H9 (cell line): ENCODE measurements at regions not wholly inside any gene's neighbourhood (a gene's known extent, or its start where the extent isn't known, plus 50 kb on each side); places are given as distances from the start of the nearest gene placed in this dataset.

Experiments
- DNase-seq: peaks from one replicate; pipeline ENCODE4 v3.0.0-alpha.2; 2017
- H2AFZ ChIP-seq: one replicate; pipeline ENCODE4 v1.6.1; 2013; ENCODE audit warnings: mild to moderate bottlenecking, low read length, control low read depth, moderate library complexity
- H2AK5ac ChIP-seq: 2 replicates; pipeline ENCODE4 v1.6.1; 2013; ENCODE audit warnings: low read length, control low read depth, mixed read lengths; ENCODE audit not compliant: insufficient read length
- H2BK120ac ChIP-seq: one replicate; pipeline ENCODE4 v1.6.1; 2013; ENCODE audit warnings: low read depth, mild to moderate bottlenecking, low read length, control low read depth, inconsistent platforms; ENCODE audit not compliant: poor library complexity, severe bottlenecking
- H2BK12ac ChIP-seq: 2 replicates; pipeline ENCODE4 v1.6.1; 2013; ENCODE audit warnings: low read length, control low read depth, mixed read lengths, low read depth; ENCODE audit not compliant: insufficient read length
- H2BK15ac ChIP-seq: 2 replicates; pipeline ENCODE4 v1.6.1; 2013; ENCODE audit warnings: low read depth, low read length, control low read depth
- H2BK20ac ChIP-seq: one replicate; pipeline ENCODE4 v1.6.1; 2013; ENCODE audit warnings: low read depth, mild to moderate bottlenecking, low read length, control low read depth, inconsistent platforms; ENCODE audit not compliant: poor library complexity, severe bottlenecking
- H2BK5ac ChIP-seq: 2 replicates; pipeline ENCODE4 v1.6.1; 2013; ENCODE audit warnings: low read length, control low read depth, mixed read lengths; ENCODE audit not compliant: insufficient read length
- H3K14ac ChIP-seq: 2 replicates; pipeline ENCODE4 v1.6.1; 2013; ENCODE audit warnings: low read length, control low read depth; ENCODE audit not compliant: insufficient read depth
- H3K18ac ChIP-seq: 2 replicates; pipeline ENCODE4 v1.6.1; 2013; ENCODE audit warnings: low read depth, mild to moderate bottlenecking, mixed read lengths, low read length, control low read depth; ENCODE audit not compliant: insufficient read length
- H3K23ac ChIP-seq: 2 replicates; pipeline ENCODE4 v1.6.1; 2013; ENCODE audit warnings: low read length, control low read depth, mixed read lengths, low read depth; ENCODE audit not compliant: insufficient read length
- H3K23me2 ChIP-seq: 2 replicates; pipeline ENCODE4 v1.6.1; 2013; ENCODE audit warnings: low read depth, mild to moderate bottlenecking, mixed read lengths, low read length, control low read depth; ENCODE audit not compliant: insufficient read length, poor library complexity, severe bottlenecking
- H3K27ac ChIP-seq: 2 replicates; pipeline ENCODE4 v1.5.1; 2013; ENCODE audit warnings: low read length, control low read depth, mixed read lengths, low read depth; ENCODE audit not compliant: insufficient read length
- H3K27me3 ChIP-seq: 2 replicates; pipeline ENCODE4 v1.6.1; 2013; ENCODE audit warnings: low read length, control low read depth, inconsistent platforms; ENCODE audit not compliant: insufficient read depth
- H3K4ac ChIP-seq: 2 replicates; pipeline ENCODE4 v1.6.1; 2013; ENCODE audit warnings: low read depth, mild to moderate bottlenecking, control low read depth, inconsistent platforms, low read length, moderate library complexity
- H3K4me1 ChIP-seq: 2 replicates; pipeline ENCODE4 v1.6.1; 2013; ENCODE audit warnings: low read length, control low read depth, inconsistent platforms; ENCODE audit not compliant: insufficient read depth
- H3K4me2 ChIP-seq: 2 replicates; pipeline ENCODE4 v1.6.1; 2013; ENCODE audit warnings: low read length, control low read depth, mixed read lengths; ENCODE audit not compliant: insufficient read length, insufficient read depth
- H3K56ac ChIP-seq: 2 replicates; pipeline ENCODE4 v1.6.1; 2013; ENCODE audit warnings: low read depth, mild to moderate bottlenecking, mixed read lengths, low read length, control low read depth; ENCODE audit not compliant: insufficient read length
- H3K79me1 ChIP-seq: 2 replicates; pipeline ENCODE4 v1.6.1; 2013; ENCODE audit warnings: low read depth, mild to moderate bottlenecking, moderate library complexity, low read length, control low read depth, inconsistent platforms; ENCODE audit not compliant: insufficient read depth, poor library complexity, severe bottlenecking
- H3K79me2 ChIP-seq: 2 replicates; pipeline ENCODE4 v1.6.1; 2013; ENCODE audit warnings: low read length, control low read depth, inconsistent platforms; ENCODE audit not compliant: insufficient read depth
- H3K9ac ChIP-seq: 2 replicates; pipeline ENCODE4 v1.6.1; 2013; ENCODE audit warnings: low read length, control low read depth, mixed read lengths; ENCODE audit not compliant: insufficient read length; ENCODE audit errors: extremely low read depth
- H3K9me3 ChIP-seq: one replicate; pipeline ENCODE4 v1.6.1; 2013; ENCODE audit warnings: low read depth, low read length, inconsistent platforms; ENCODE audit not compliant: control insufficient read depth
- H3T11ph ChIP-seq: one replicate; pipeline ENCODE4 v1.6.1; 2013; ENCODE audit warnings: mild to moderate bottlenecking, low read length, control low read depth, inconsistent platforms
- H4K20me1 ChIP-seq: one replicate; pipeline ENCODE4 v1.6.1; 2013; ENCODE audit not compliant: control insufficient read depth, insufficient read length, insufficient read depth
- H4K5ac ChIP-seq: 2 replicates; pipeline ENCODE4 v1.6.1; 2013; ENCODE audit warnings: low read depth, mild to moderate bottlenecking, mixed read lengths, low read length, control low read depth; ENCODE audit not compliant: insufficient read length
- H4K8ac ChIP-seq: replicated peaks from 2 replicates; pipeline ENCODE4 v1.6.1; 2013; ENCODE audit warnings: low read length, control low read depth, mixed read lengths, low read depth; ENCODE audit not compliant: insufficient read length
- H4K91ac ChIP-seq: 2 replicates; pipeline ENCODE4 v1.6.1; 2013; ENCODE audit warnings: low read depth, mild to moderate bottlenecking, moderate library complexity, mixed read lengths, low read length, control low read depth; ENCODE audit not compliant: insufficient read length
- H3K27ac Mint-ChIP-seq, 3 experiments: 2 replicates in 2 of 3; 3 replicates in 1 of 3; pipeline ENCODE4 v1.8.0; 2020 to 2021; ENCODE audit warnings: mixed read lengths in 3 of 3, mild to moderate bottlenecking in 1 of 3, moderate library complexity in 1 of 3
- H3K27me3 Mint-ChIP-seq: 2 replicates; pipeline ENCODE4 v1.8.0; 2021; ENCODE audit warnings: low read depth, mild to moderate bottlenecking, moderate library complexity, mixed read lengths
- H3K36me3 Mint-ChIP-seq, 3 experiments: 2 replicates in 2 of 3; 3 replicates in 1 of 3; pipeline ENCODE4 v1.8.0; 2020 to 2021; ENCODE audit warnings: low read depth in 3 of 3, mixed read lengths in 3 of 3; ENCODE audit not compliant: insufficient read depth in 1 of 3
- H3K4me1 Mint-ChIP-seq, 2 experiments: 2 replicates each; pipeline ENCODE4 v1.8.0; 2020; ENCODE audit warnings: mixed read lengths in 2 of 2
- H3K4me3 Mint-ChIP-seq, 2 experiments: 2 replicates in 1 of 2; 3 replicates in 1 of 2; pipeline ENCODE4 v1.8.0; 2020 to 2021; ENCODE audit warnings: mild to moderate bottlenecking in 2 of 2, mixed read lengths in 2 of 2, moderate library complexity in 1 of 2
- H3K9me3 Mint-ChIP-seq, 2 experiments: 2 replicates in 1 of 2; 3 replicates in 1 of 2; pipeline ENCODE4 v1.8.0; 2020; ENCODE audit warnings: mild to moderate bottlenecking in 2 of 2, mixed read lengths in 2 of 2, moderate library complexity in 1 of 2
- WGBS: extraction: QIAGEN DNeasy Blood & Tissue Kit; methylation state at CpG from one replicate; pipeline ENCODE4 v1.1.7; 2013; ENCODE audit warnings: missing lambda C conversion rate, low lambda C conversion rate, mixed read lengths; ENCODE audit not compliant: insufficient read length; ENCODE audit errors: extremely low coverage; 5-methylcytosine and 5-hydroxymethylcytosine counted together
- TF ChIP-seq, protein P1 (sequence below): fragments of 200-600 bp; sonication (generic); conservative IDR thresholded peaks from 3 replicates; pipeline ENCODE4 v1.8.0; 2021; ENCODE audit warnings: antibody characterized with exemption, mild to moderate bottlenecking

DNA sequence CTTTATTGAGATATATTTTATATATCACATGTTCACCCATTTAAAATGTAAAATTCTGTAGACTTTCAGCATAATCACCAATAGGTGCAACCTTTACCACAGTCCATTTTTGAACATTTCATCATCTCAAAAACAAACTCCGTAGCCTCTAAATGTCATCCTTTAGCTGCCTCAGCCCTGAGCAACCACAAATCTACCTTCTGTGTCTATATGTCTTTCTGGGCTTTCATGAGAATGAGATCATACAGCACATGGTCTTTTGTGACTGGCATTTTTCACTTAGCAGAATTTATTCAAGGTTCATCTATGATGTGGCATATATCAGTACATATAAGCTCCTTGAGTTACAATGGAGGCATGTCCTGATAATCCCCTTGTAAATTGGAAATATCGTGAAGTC, 320.5 kb downstream of the ETS1 start:
- no peak overlapping the region for H3K14ac ChIP-seq
- no peaks in the 10 kb centered on the region for H3K79me2 ChIP-seq
- no peak overlapping the region for H2AK5ac ChIP-seq
- no peak overlapping the region for H2BK12ac ChIP-seq
- no peak overlapping the region for H3K4me2 ChIP-seq
- H3K4me1 ChIP-seq: no peaks in the 10 kb centered on the region
- H3K4me1 Mint-ChIP-seq: no peaks in the 10 kb centered on the region
- H3K4ac ChIP-seq: no peak overlapping the region
- H2BK5ac ChIP-seq: no peak overlapping the region
- H3K27me3 Mint-ChIP-seq: peaks cover 2% of the 10 kb centered on the region; the same call in 1 of the 2 replicates
- H3K27me3 ChIP-seq: no peaks in the 10 kb centered on the region
- no peaks in the 10 kb centered on the region for H4K20me1 ChIP-seq
- no peaks in the 10 kb centered on the region for H3K9me3 Mint-ChIP-seq
- TF ChIP-seq, protein P1, sequence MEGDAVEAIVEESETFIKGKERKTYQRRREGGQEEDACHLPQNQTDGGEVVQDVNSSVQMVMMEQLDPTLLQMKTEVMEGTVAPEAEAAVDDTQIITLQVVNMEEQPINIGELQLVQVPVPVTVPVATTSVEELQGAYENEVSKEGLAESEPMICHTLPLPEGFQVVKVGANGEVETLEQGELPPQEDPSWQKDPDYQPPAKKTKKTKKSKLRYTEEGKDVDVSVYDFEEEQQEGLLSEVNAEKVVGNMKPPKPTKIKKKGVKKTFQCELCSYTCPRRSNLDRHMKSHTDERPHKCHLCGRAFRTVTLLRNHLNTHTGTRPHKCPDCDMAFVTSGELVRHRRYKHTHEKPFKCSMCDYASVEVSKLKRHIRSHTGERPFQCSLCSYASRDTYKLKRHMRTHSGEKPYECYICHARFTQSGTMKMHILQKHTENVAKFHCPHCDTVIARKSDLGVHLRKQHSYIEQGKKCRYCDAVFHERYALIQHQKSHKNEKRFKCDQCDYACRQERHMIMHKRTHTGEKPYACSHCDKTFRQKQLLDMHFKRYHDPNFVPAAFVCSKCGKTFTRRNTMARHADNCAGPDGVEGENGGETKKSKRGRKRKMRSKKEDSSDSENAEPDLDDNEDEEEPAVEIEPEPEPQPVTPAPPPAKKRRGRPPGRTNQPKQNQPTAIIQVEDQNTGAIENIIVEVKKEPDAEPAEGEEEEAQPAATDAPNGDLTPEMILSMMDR: no peak
- no peak overlapping the region for H3K18ac ChIP-seq
- no peak overlapping the region for H3K9ac ChIP-seq
- H3K4me3 Mint-ChIP-seq: no peak overlapping the region
- H2AFZ ChIP-seq: no peak overlapping the region
- no peak for DNase-seq
- H2BK20ac ChIP-seq: no peak overlapping the region
- no peak overlapping the region for H4K5ac ChIP-seq
- H4K8ac ChIP-seq: no peak overlapping the region
- H3K79me1 ChIP-seq: no peaks in the 10 kb centered on the region
- no peaks in the 10 kb centered on the region for H3K9me3 ChIP-seq
- H2BK120ac ChIP-seq: no peak overlapping the region
- no peaks in the 10 kb centered on the region for H3K23me2 ChIP-seq
- no peak overlapping the region for H2BK15ac ChIP-seq
- H3K27ac ChIP-seq: no peak overlapping the region
- H3K36me3 Mint-ChIP-seq: no peaks in the 10 kb centered on the region
- H3K56ac ChIP-seq: no peak overlapping the region
- no peak overlapping the region for H4K91ac ChIP-seq
- H3T11ph ChIP-seq: no peak overlapping the region
- no peak overlapping the region for H3K23ac ChIP-seq
- no peak overlapping the region for H3K27ac Mint-ChIP-seq
- no CpG with 5 or more reads among the region's 2 CpGs for WGBS
